ENCODE measurements at regions not wholly inside any gene's neighbourhood (a gene's known extent, or its start where the extent isn't known, plus 50 kb on each side); places are given as distances from the start of the nearest gene placed in this dataset.

DNA sequence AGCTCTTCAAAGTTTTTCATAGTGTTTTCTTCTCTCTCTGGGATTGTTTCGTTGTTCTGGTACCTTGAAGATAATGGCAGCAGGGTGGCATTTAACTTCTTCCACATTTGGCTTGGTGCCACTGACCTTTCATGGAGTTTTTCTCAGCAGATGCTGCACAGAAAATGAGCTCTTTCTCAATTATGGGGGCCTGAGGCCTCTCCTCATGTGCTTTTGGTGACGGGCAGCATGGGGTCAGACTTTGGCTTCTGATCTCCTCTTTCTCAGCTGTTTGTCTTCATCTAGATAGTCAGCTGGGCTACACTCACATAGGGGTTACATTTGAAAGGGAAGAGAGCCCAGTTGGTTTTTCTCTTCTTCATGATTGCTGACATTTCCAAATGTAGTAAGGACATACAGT, 76.3 kb downstream of the FAT3 start:
- TF ChIP-seq HDGF (IDR thresholded peaks at IDR 0.05; ENCODE audit: borderline replicate concordance) (no peak), SP1 (IDR thresholded peaks at IDR 0.05) (no peak), FOXM1 (IDR thresholded peaks at IDR 0.05; ENCODE audit: borderline replicate concordance) (no peak), TARDBP (IDR thresholded peaks at IDR 0.05) (no peak), FOXA1 (IDR thresholded peaks at IDR 0.05) (no peak), CTBP1 (IDR thresholded peaks at IDR 0.05; ENCODE audit: borderline replicate concordance) (no peak), NFRKB (IDR thresholded peaks at IDR 0.05) (no peak), LEF1 (IDR thresholded peaks at IDR 0.05; ENCODE audit: borderline replicate concordance) (no peak), L3MBTL2 (conservative IDR thresholded peaks at IDR 0.05) (no peak), BHLHE40 (IDR thresholded peaks at IDR 0.05; ENCODE audit: borderline replicate concordance) (no peak), ELF4 (IDR thresholded peaks at IDR 0.05) (no peak), ARNT (IDR thresholded peaks at IDR 0.05) (no peak), ZNF384 (IDR thresholded peaks at IDR 0.05) (no peak)
- TF ChIP-seq, protein P1, sequence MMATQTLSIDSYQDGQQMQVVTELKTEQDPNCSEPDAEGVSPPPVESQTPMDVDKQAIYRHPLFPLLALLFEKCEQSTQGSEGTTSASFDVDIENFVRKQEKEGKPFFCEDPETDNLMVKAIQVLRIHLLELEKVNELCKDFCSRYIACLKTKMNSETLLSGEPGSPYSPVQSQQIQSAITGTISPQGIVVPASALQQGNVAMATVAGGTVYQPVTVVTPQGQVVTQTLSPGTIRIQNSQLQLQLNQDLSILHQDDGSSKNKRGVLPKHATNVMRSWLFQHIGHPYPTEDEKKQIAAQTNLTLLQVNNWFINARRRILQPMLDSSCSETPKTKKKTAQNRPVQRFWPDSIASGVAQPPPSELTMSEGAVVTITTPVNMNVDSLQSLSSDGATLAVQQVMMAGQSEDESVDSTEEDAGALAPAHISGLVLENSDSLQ (IDR thresholded peaks at IDR 0.05): no peak

Measured in HEK293T (cell line).